GM18519 (cell line): ENCODE measurements at regions not wholly inside any gene's neighbourhood (a gene's known extent, or its start where the extent isn't known, plus 50 kb on each side); places are given as distances from the start of the nearest gene placed in this dataset.

Experiments
- ATAC-seq: cut with Tn5 transposase; IDR thresholded peaks from one replicate; pipeline ENCODE4 v1.9.1; 2021; ENCODE audit warnings: mild to moderate bottlenecking, moderate library complexity; ENCODE audit not compliant: unreplicated experiment, low FRiP score

- ATAC-seq = no peak
Measured at GRCh38 chr22:47859881-47860525, 1097.6 kb downstream of the TBC1D22A start.

DNA sequence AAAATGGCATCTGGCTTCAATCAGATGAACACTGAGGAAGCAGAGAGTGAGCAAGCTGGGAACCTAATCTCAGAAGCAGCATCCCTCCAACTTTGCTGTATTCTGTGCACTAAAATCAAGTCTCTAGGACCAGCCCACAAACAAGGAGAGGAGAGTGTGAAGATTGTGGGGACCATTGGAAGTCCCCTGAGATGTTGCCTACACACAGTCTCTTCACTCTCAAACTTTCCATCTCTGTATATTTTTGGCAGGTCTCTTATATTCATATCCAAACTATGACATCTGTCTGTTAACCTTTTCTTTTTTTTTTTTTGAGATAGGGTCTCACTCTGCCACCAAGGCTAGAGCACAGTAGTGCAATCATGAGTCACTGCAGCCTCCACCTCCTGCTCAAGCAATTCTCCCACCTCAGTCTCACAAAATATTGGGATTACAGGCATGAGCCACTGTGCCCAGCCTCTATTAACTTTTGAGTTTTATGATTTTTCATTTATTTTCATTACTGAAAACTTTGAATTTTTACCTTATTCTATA, 1096.4 kb downstream of the TBC1D22A start:
- ATAC-seq = no peak

DNA sequence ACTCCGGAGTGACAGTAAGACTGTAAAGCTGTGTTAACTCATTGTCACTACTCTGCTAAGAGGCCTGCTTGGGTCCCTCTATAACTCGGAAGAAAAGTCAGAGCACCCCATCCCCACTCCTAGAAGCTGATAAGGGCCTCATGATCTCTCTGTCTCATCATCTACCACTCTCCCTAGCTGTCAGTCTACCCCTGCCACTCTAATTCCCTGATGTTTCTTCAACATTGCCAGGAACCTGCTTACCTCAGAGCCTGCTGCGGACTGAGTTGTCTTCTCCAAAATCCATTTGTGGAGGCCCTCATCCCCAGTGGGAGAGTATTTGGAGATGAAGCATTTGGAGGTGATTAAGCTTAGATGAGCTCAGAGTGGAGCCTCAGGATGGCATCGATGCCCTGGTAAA, 1092.2 kb downstream of the TBC1D22A start:
- no peak for ATAC-seq

GRCh38 chr22:47854251-47854650, 1091.8 kb downstream of the TBC1D22A start:
- ATAC-seq = no peak

GRCh38 chr22:47853750-47854149, 1091.3 kb downstream of the TBC1D22A start:
- ATAC-seq = no peak

GRCh38 chr22:47851586-47851985, 1089.1 kb downstream of the TBC1D22A start:
- no peak for ATAC-seq

GRCh38 chr22:47850644-47851151, 1088.2 kb downstream of the TBC1D22A start:
- ATAC-seq = no peak

GRCh38 chr22:47849576-47849975, 1087.1 kb downstream of the TBC1D22A start:
- no peak for ATAC-seq

- ATAC-seq = no peak
Measured at GRCh38 chr22:47848184-47848920, 1085.9 kb downstream of the TBC1D22A start.

- no peak for ATAC-seq
Measured at GRCh38 chr22:47847131-47847890, 1084.9 kb downstream of the TBC1D22A start.

DNA sequence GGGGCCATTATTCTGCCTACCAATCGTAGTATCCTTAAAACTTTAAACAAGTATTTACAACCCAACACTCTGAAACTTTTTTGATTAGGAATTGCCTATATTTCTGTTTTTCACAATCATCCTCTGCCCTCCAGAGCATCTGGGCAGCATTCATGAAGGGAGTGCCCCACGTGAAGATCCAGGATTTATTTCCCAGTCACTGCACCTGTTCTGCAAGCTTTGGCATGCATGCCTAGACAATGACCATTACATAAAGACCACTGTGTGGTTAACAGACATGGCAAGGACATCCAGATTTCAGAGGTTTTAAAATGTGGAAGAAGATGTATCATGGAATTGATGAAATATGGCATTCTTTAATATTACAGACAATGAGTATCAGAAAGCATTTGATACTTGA, 1083.8 kb downstream of the TBC1D22A start:
- ATAC-seq = no peak

DNA sequence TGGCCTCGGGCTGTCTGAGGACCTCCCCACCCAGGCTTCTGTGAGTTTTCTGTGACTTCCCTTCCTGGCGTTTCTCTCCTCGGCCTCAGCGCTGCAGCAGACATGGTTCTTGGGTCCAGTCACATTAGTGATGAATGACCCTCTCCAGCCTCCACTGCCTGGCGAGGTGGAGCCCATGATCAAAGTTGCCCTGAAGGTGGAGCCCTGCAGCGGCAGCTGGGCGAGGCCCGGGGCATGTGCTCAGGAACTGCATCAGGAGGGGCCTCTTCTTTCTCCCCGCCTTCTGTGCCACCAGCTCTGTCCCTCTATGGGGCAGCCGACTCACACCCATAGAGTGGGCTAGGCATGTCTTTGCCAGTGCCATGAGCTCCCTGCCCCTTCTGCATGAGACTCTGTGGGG, 1079.7 kb downstream of the TBC1D22A start:
- ATAC-seq = no peak

DNA sequence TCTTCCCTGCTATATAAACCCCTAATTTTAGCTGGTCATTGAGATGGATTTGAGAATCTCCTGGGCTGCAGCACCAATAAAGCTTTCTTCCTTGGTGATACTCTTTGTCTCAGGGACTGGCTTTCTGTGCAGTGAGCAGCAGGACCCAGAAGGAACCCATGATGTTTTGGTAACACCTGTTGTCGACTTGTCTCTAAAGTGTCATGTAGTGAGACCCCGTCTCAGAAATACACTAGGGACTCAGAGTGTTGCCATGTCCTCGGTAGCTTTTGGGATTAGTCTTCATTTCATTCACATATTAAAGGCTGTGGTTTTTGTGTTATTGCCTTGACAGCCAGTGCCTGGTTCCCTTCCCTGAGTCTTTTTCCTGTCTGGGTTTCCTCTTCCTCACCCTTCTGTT, 1078.7 kb downstream of the TBC1D22A start:
- no peak for ATAC-seq

DNA sequence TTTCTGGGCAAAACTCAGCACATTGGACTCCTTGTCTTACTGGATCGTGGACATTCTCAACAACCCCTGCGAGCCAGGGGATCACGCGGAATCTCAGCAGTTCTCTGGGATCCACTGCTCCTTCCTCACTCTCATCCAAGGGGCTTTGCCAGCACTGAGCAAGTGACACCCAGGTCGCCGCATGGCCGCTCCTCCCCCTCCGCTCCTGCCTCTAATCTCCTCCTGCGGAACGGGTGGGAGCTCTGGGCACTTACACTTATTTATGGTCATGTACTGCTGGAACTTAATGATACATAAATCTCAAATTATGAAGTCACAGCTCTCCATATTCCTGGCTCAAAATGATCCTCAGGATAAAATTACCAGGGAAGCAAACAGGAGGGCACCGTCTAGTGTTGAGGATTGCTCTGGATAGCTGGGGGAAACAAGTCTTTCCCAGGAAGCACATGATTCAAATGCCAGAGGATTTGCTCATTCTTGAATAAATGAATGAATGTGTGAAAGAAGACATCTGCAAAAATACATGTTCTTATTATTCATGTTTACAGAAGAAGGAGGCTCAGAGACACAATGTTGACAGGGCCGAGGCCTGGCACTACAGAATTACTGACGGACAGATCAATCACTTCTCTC, 1077.3 kb downstream of the TBC1D22A start:
- ATAC-seq = no peak

GRCh38 chr22:47837703-47838102, 1075.3 kb downstream of the TBC1D22A start:
- ATAC-seq = no peak

DNA sequence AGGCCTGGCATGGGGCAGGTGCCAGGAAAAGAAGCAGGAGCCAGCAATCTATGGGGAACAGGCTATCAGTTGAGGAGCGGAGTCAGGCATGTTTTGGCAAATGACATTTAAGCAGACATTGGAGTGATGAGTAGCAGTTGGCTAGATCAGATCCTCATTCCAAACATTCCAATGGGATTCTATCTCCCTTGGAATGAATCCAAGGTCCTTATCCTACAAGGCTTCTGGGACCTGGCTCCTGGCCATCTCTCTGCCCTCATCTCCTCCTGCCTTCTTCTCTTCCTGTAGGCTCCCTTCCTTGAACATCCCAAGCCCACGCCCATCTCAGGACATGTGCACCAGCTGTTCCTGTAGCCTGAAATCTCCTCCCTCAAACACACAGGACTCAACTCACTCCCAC, 1074.5 kb downstream of the TBC1D22A start:
- ATAC-seq = no peak

DNA sequence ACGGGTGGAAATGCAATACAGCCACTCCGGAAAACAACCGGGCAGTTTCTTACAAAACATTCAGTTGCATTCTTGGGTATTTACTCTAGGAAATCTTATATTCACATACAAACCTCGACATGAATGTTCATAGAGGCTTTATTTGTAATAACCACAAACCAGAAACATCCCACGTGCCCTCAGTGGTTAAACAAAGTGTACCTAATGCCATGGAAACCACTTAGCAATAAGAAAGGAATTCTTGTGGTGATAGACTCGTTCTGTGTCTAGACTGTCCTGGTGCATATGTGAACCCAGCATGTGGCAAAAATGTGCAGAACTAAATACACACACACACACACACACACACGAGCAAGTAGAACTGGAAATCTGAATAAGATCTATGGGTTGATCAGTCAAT, 1073.3 kb downstream of the TBC1D22A start:
- no peak for ATAC-seq

DNA sequence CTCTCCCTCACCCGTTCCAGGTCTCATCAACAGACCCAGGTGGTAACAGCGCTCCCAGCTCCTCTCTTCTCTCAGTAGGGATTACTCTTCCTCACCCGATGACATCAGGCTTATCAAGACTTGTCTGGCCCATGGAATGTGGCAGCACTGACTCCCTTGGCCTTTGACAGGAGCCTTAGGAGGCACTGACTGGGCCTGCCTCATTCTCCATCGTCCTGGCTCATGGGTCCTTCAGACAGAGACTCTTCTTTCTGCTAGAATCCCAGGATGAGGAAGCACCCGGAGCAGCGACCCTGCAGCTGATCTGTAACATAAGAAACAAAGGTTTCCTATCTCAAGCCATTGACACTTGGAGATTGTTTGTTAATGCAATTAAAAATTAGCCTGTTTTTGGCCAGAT, 1063.6 kb downstream of the TBC1D22A start:
- no peak for ATAC-seq

GRCh38 chr22:47822422-47822821, 1060.0 kb downstream of the TBC1D22A start:
- no peak for ATAC-seq

DNA sequence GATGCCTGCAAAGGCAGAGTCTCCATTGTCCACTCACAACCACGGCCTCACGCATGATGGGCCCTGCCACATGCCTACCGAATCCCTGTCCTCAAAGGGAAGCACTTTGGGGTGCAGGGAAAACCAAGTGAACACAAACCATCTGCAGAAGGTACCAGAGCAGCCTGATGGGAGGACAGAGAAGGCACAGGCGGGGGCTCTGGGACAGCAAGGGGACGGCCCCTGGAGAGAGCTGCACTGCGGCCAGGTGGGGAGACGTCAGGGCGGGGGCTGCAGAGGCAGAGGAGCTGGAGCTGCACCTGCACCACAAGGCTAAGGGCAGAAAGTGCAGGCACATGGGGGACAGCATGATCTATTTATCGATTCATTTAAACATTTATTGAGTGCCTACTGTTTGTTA, 1056.0 kb downstream of the TBC1D22A start:
- ATAC-seq = no peak

DNA sequence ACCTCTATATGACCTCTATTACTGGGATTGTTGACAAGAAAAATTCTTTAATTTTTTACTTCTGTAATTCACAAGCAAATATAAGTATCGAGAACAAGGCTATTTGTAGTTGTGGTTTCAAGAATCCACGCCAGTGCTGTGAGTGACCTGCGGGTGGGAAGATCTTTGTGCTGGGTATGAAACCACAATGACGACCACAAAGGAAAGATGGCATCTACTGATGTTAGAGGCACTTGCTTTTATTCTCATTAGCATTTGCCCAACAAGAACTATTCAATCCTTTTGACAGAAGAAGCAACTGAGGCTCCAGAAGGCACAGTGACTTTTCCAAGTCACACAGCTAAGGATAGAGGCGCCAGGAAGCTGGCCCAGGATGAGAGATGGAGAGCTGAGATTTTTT, 1054.9 kb downstream of the TBC1D22A start:
- no peak for ATAC-seq
